HS-5 (cell line): ENCODE measurements at regions not wholly inside any gene's neighbourhood (a gene's known extent, or its start where the extent isn't known, plus 50 kb on each side); places are given as distances from the start of the nearest gene placed in this dataset.

ENCODE experiments used
- DNase-seq: peaks from one replicate; pipeline ENCODE4 v3.0.0-alpha.2; 2012; ENCODE audit warnings: low read depth

GRCh38 chr2:20914087-20914486 is 91.2 kb upstream of the LDAH start:
- DNase-seq = no peak

DNA sequence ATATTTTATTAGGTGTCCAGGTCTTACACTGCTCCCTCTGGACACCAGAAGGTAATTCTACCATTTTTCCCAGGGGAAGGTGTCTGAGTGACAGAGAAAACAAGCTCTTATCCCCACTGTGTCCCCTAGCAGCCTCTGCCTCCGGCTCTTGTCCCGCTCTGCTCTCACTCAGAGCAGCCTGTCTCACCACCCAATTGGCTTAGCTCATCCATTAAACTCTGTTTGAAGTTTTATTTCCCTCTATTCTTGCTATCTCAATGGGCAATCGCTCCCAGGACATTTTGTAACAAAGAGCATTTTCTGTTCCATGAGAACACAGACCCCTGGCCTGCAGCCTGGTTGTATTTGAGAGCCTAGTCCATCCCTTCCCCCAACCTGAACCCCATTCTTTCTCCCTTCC is 90.6 kb upstream of the LDAH start:
- no peak for DNase-seq

GRCh38 chr2:20900052-20900636 is 77.2 kb upstream of the LDAH start:
- DNase-seq = no peak

DNA sequence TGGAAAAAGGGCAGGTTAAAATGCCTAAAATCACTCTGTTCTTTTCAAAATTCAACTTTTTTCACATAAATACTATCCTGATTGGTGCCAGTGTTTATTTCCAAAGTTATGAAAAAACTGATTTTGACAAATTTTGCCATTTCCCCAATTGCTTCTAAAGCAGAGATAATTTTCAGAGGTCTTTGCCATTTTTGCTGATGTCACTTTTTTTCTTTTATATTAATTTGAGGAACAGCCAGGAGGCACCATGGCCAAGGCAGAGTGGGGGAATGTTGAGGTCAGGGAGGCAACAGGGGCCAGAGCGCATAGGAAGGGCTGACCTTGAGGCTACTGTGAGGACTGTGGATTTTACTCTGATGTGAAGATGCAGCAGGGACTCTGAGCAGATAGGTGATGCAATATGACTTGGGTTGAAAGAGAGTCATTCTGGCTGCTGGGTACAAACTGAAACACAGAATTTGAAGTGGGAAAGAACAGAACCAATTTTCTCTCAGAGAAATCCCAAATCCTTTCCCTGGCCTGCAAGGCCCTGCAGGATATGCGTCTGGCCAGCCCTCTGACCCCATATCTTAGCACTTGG is 75.1 kb upstream of the LDAH start:
- DNase-seq = no peak

DNA sequence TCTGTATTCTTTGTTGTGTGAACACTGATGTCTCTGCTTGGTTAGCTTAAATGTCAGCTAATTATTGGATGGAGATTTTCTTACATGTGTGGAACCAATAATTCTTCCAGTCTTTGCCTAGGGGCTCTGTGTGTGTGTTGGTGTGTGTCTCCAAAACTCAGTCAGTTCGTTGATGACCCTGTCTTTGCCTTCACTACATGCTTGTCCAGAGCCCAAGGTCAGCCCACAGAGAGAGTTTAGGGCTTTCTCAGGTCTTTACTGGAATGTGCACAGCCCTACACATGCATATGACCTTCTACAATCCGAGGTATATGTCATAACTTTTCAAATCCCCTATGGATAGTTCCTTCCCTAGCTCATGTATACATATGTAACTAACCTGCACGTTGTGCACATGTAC is 74.1 kb upstream of the LDAH start:
- DNase-seq = no peak

- no peak for DNase-seq
Observed at GRCh38 chr2:20884829-20885228, 61.9 kb upstream of the LDAH start.

- DNase-seq = no peak
Observed at GRCh38 chr2:20882466-20883170, 59.7 kb upstream of the LDAH start.

DNA sequence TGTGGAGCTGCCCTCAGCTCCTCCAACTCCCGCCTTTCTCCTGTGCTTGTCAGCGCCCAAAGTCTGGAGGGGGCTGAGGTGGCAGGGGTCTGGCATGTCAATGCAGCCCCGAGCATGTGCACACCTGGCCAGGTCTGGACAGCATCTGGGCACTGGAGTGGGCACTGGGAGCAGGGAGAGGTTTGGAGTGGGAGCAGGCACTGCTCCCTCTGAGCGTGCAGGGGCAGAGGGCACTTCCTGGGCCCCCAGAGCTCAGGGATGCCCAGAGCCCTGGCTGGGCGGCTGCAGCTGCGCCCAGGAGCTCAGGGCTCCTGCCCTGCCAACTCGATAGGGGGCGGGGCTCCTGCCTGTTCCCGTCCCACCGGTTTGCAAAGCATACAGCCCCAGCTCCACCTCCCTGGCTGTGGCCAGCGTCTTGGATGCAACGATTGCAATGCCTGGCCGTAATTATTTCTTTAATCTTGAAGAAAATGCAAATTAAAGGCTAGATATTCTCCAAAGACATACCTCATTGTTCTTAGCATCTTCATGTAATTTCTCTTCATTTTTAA is 57.4 kb upstream of the LDAH start:
- DNase-seq = no peak

DNA sequence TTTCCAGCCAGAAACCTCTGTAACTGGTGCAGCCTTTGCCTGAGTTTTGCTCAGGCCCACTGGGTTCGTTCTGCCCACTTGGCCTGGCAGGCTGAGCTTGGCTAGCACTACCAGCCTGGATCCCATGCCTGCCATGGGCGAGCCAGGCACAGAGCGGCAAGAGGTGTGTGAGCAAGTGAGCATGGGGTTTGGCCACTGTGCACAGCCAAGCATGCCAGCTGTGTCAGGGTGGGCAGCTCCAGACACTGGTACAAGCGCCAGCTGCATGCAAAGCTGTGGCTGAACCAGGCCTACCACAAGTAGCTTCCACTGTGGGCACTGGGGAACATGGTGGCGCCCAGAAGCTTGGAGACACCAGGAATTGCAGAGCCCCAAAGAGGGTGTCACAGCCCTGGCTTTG is 56.3 kb upstream of the LDAH start:
- no peak for DNase-seq

DNA sequence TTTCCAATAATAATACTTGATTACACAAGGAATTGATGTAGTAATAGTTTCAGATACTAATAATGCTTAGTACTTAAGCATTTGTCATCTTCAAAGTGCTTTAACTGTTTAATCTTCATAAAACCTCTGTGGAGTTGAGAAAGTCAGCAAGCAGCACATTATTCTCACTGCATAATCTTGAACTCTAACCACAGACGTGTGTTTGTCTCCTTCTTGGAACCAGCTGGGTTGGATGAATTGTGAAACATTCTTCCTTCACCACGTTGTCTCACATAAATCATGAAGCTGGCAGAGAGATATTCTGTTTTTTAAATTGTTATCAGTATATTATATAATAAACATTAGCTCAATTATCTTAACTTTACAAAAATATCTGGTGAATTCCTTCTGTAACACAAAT is 55.1 kb upstream of the LDAH start:
- no peak for DNase-seq
